HG02870 (cell line): ENCODE measurements at regions not wholly inside any gene's neighbourhood (a gene's known extent, or its start where the extent isn't known, plus 50 kb on each side); places are given as distances from the start of the nearest gene placed in this dataset.

Experiments
- ATAC-seq: cut with Tn5 transposase; IDR thresholded peaks from one replicate; pipeline ENCODE4 v1.9.1; 2021; ENCODE audit warnings: mild to moderate bottlenecking, moderate library complexity; ENCODE audit not compliant: unreplicated experiment

DNA sequence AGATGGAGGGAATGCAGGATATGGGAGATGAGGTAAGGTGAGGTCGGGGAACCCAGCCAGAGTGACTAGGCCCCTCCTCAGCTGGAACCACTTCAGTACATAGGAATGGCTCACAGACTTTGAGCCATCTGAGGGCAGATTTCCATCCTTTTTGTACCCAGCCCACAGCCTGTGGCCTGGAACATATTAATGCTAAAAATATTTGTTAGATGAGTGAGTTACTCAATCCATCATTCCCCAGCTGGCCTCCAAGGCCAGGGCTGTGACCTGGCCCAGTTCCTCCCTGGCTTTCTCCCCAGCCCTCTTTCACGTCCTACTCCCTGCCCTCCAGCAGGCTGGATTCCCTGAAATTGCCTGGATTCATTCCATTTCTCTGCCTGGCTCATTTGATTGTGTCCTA is 57.2 kb upstream of the PRDM11 start:
- no peak for ATAC-seq

DNA sequence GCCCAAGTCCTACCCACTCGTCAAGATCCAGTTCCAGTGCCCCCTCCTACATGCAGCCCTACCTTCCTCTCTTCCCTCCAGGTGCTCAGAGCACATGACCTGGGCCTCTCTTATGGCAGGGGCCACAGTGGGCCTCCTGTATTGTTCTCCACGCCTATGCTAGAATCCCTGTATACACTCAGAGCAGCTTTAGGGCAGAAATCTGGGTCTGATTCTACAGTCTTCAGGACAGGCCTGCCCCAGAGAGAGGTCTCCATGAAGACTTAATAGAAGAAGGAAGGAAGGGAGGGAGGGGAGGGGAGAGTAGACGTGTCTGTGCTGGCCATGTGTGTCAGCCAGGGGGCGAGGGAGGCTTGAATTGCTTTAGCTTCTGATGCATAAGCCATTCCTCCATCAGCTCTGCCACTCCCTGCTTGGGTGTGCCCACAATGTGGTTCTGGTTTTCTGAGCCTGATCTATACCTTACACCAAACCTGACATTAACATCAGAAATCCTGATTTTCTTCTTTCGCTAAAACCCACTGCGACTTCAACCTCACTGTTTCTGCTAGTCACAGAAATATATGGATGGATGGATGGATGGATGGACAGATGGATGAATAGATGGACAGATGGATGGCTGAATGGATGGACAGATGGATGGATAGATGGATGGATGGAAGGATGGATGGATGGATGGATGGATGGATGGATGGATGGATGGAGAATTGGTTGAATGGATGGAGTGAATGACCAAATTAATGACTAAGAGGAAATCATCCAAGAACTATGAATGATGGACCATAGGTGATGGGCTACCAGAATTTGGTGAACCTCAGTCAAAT is 56.6 kb upstream of the PRDM11 start:
- ATAC-seq, result no peak

DNA sequence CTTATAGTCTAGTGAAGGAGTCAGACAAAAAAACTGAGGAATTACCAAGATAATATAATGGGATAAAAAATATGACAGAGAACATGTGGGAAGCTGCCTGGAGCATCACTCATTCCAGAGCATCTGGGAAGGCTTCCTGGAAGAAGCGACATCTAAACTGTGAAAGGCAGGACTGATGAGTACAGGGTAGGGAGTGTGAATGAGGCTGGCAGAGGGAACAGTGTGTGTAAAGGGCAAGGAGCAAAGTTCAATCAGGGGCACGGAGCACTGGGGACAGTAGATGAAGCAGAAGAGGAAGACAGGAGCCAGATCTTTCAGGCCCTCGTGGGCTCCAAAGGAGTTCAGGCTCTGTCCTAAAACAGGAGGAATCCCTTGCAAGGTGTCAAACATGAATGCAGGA is 55.8 kb upstream of the PRDM11 start:
- no peak for ATAC-seq

DNA sequence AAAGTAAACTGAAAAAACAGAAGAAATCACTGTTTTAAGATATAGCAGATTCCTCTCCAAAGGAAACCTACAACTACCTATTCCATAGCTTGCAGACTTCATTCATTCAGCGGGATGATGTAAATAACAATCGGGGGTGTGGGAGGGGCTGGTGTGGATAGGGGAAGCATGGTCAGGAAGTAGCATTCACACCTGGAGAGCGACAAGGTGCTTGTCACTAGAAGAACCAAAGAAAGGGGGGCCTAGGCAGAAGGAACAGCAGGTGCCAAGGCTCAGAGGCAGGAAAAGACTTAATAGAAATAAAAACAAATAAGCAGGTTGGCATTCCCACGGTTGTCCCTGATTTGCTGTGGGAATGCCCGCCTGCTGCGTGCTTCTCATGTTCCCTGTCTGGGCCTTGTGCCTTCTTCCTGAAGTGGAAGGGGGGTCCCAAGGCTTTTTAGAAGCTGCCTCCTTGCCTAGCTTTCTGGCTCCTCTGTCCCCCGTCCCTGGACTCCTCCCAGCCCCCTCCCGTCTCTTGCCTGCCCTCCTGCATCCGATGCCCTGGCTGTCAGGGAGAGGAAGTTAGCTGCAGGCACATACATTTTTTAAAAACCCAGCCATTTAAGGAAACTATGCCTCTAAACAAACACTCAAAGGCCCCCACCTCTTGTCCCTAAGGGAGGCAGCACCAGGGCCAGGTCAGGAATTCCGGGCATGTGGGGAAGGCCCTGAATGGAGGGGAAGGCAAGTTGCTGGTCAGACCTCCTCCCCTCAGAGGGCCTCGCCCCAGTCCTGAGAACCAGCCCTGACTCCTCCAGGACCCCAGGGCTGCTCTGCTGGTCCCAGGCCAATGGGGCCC is 54.7 kb upstream of the PRDM11 start:
- ATAC-seq, result no peak

DNA sequence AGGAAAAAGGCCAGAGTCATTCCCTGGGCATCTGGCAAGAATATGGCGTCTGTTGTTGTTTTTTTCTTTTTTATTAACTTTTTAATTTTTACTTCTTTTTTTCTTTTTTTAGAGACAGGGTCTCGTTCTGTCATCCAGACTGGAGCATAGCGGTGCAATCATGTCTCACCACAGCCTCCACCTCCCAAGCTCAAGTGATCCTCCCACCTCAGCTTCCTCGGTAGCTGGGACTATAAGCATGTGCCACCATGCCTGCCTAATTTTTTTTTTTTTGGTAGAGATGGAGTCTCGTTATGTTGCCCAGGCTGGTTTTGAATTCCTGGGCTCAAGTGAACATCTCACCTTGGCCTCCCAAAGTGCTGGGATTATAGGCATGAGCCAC is 54.0 kb upstream of the PRDM11 start:
- ATAC-seq, result no peak

DNA sequence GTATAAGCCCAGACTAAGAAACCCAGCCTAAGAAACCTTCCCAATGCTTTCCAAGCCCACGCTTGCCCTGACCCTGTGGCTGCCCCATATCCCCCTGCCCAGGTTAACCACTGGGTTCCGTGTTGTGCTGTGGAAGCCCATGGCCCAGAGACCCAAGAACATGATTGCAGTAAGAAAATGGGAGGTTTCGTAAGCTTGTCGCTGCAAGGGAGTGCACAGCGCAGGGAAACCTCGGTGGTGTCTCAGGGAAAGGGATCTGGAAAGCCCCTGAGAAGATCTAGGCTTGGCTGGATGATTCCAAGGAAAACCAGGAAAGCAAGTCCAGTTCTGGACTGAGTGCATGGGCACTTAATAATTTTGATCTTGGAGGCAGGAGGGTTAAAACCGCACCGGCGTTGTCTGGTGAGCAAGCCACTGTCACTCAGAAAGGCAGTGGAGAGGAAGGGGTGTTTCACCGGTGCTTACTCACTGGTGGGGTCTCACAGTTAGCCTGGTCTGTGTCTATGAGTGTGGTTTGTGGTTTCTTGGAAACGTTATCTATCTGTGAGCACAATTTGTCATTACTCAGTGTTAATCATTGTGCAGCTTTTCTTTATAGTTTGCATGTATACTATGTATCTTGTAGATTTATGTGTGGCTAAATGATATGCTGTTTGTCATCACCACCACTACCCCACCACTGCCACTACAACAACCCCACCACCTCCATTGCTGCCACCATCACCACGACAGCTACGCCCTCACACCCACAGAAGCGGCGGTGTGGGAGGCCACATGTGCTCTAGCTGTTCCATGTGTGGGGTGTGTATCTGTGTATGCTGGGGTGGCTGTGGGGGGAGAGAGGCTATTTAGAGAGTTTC is 53.3 kb upstream of the PRDM11 start:
- ATAC-seq, result no peak

DNA sequence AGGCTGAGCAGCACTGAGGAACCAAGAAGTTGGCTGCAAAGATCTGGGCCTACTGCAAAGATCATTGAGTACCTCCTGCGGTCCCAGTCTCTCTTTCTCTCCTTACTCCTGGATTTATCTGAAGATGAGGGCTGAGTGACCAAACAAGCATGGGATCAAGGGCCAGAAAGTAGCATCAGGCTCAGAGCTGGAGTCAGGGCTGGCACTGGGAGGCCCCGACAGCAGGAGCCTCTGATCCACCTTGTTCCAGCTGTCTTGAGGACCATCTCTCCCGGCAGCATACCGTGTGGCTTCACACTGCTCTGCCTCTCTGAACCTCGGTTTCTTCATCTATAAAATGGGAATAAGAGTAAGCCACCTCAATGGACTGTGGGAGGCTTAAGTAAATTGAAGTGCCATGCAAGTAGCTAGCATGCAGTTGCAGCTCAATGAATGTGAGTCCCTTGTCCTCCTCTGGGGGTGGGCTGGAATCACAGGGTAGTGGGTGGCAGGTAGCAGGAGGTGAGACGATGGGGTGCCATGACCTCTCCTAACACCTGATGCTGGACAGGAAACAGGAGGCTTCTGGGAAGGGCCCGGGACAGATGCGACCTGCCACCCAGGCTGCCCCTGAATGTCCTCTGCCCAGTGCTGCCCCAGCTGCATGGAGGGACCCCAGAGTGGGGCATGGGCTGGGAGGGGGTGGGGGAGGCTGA is 52.5 kb upstream of the PRDM11 start:
- ATAC-seq, result no peak

DNA sequence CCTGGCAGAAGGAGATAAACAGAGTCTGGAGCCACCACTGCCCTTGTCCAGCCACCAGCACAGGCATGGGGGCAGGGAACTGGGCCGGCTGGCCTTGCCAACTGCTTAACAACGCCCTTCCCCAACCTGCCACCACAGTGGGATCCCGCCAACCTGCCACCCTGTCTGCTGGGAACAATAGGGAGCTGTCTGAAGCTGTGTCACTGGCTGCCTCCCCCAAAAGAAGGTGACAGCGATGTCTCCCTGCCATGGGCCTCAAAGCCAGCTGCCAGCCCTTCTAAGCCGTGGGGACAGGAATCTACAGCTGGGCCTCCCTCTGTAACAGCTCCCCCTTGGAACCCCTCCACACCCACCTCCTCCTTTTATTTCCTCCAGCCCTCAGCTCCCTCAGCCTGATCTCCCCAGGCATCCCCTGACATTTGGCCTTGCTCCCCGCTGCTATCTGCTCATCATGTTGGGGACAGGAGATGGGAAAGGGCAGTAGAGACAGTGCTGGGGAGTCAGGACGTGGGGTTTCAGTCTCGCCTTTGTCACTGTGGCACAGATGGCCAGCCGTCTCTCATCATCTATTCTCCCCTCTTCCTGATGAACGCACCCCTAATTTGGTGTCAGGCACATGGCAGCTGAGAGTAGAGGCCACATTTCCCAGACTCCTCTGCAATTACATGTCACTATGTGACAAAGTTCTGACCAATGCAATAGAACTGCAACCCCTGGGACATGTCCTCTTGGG is 51.3 kb upstream of the PRDM11 start:
- ATAC-seq, result no peak

DNA sequence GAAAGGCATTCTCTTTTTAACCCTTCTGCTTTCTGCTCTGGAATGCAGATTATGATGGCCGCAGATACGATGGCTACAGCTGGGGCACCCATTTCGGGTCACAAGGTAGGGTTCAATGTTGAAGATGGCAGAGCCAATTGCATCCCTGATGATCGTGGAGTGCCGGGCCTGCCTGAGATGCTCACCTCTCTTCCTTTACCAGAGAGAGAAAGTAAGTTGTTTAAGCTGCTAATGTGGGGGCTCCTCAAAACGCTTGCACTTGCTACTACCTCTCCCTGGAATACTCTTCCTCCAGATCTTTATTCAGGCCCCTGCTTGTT is 50.8 kb upstream of the PRDM11 start:
- ATAC-seq, result no peak

DNA sequence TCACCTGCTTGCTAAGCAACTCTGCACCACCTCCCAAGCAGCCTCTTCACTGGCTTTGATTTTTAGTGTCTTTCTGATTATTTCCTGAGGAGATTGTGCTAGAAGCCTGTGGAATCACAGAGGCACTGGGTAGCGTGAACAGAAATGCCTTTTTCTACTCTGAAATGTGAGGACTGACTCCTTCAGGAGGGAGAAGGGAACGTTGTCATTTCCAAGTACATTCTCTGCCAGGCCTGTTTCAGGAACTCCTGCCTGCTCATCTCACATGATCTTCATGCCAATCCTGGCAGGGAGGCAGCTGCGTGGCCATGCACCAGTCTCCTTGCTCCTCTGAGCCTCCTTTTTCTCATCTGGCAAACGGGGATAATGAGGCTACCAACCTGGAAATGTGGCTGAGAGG is 49.8 kb upstream of the PRDM11 start:
- no peak for ATAC-seq
